Heart left ventricle (tissue), 16 donors: ENCODE measurements at regions not wholly inside any gene's neighbourhood (a gene's known extent, or its start where the extent isn't known, plus 50 kb on each side); places are given as distances from the start of the nearest gene placed in this dataset.

Experiments
- ATAC-seq, 4 donors: fragments of 200-7000 bp; cut with Tn5 transposase; one replicate each; pipeline ENCODE4 v1.9.1; 2020 to 2022; ENCODE audit warnings: moderate library complexity in 4 of 4, mild to moderate bottlenecking in 3 of 4, moderate number of reproducible peaks in 1 of 4
- DNase-seq, 5 donors: peaks; one replicate each; pipeline ENCODE4 v3.0.0-alpha.2; 2020
- H3K27ac ChIP-seq, 12 donors: fragments of 200-600 bp; sonication (generic) in 4 of 12; one replicate each; pipeline versions ENCODE4 v1.5.0 to v1.8.0; 2016 to 2022; ENCODE audit warnings: mild to moderate bottlenecking in 2 of 12
- H3K27me3 ChIP-seq, 9 donors: fragments of 200-600 bp; sonication (generic) in 2 of 9; one replicate each; pipeline versions ENCODE4 v1.5.1 to v1.8.0; 2016 to 2022; ENCODE audit warnings: mild to moderate bottlenecking in 3 of 9
- H3K36me3 ChIP-seq, 9 donors: fragments of 200-600 bp; sonication (generic) in 2 of 9; one replicate each; pipeline versions ENCODE4 v1.5.0 to v1.8.0; 2018 to 2022; ENCODE audit warnings: mild to moderate bottlenecking in 2 of 9
- H3K4me1 ChIP-seq, 12 donors: fragments of 200-600 bp; sonication (generic) in 4 of 12; one replicate each; pipeline versions ENCODE4 v1.5.0 to v1.8.0; 2016 to 2022; ENCODE audit warnings: mild to moderate bottlenecking in 3 of 12
- H3K4me3 ChIP-seq, 12 donors: fragments of 200-600 bp; sonication (generic) in 4 of 12; one replicate each; pipeline versions ENCODE4 v1.5.0 to v1.8.0; 2017 to 2022; ENCODE audit warnings: mild to moderate bottlenecking in 9 of 12, moderate library complexity in 4 of 12
- H3K9me3 ChIP-seq, 12 donors: fragments of 200-600 bp; sonication (generic) in 4 of 12; one replicate each; pipeline versions ENCODE4 v1.5.0 to v1.8.0; 2016 to 2022; ENCODE audit warnings: mild to moderate bottlenecking in 1 of 12
- POLR2A ChIP-seq, 2 donors: fragments of 450-650 bp; IDR thresholded peaks; one replicate each; pipeline ENCODE4 v1.6.1; 2017; ENCODE audit warnings: antibody characterized with exemption in 2 of 2, mild to moderate bottlenecking in 2 of 2, moderate library complexity in 2 of 2
- WGBS, 4 donors: extraction: QIAGEN DNeasy Blood & Tissue Kit in 2 of 4; methylation state at CpG; one replicate each; pipeline versions ENCODE4 v1.1.5 to v1.1.7; 2013 to 2018; 5-methylcytosine and 5-hydroxymethylcytosine counted together
- intact Hi-C, 10 donors: fragments of 100-400 bp; cut with DNase I; formaldehyde crosslinking; loops; one replicate each; pipeline versions ENCODE4 v1.11.1 to v1.14.2; 2022
- TF ChIP-seq, protein P1 (sequence below), 12 donors: fragments of 200-600 bp; sonication (generic) in 4 of 12; IDR thresholded peaks; one replicate each; pipeline versions ENCODE4 v1.5.0 to v1.8.0; 2018 to 2022; ENCODE audit warnings: antibody characterized with exemption in 12 of 12, mild to moderate bottlenecking in 5 of 12
- donor health status: ischemic (EF 13 %, LVEDD 7.1; RV severe dilation, severe dysfunction).
- donor health status: healthy with polysubstance abuse.
- donor health status: DM: no; HTN: yes; CAD: no.
- donor health status: DM: no; HTN: no; CAD: no.
- donor health status: ischemic (EF 25% LVEDD 6.9; RV normal size, moderate dysfunction).
- donor health status: ischemic (EF 25% LVEDD 5.7; RV mildly dilated, moderate dysfunction).
- donor health status: healthy.
- donor health status: DM: yes; HTN: yes; CAD: no.
- donor health status: ischemic (EF 35%, LVEDD 5.7; RV mildly dilated, moderate dysfunction).
- donor health status: nonischemic (EF 11% LVEDD 7.7; RV severe dilation, severe dysfunction).
- donor health status: DM: yes; HTN: yes; CAD: no.
- donor health status: PGD.
- donor health status: ischemic (EF 29% LVEDD 5.4; RV normal size, mild dysfunction).
- donor health status: nonischemic (EF 23%, LVEDD 6.1; RV moderate dilation, normal function).

GRCh38 chr14:29075761-29076160 lies 309.2 kb downstream of the FOXG1 start:
- Histone ChIP-seq H3K4me3 (no peak overlapping the region), H3K36me3 (no peaks in the 10 kb centered on the region), H3K27me3 (no peaks in the 10 kb centered on the region), H3K27ac (no peak overlapping the region), H3K9me3 (peaks cover 0 to 8% (median 0%) of the 10 kb centered on the region in 12 donors), H3K4me1 (no peaks in the 10 kb centered on the region)
- intact Hi-C loops = no loop called here
- TF ChIP-seq POLR2A (IDR thresholded peaks at IDR 0.05) = no peak
- TF ChIP-seq, protein P1, sequence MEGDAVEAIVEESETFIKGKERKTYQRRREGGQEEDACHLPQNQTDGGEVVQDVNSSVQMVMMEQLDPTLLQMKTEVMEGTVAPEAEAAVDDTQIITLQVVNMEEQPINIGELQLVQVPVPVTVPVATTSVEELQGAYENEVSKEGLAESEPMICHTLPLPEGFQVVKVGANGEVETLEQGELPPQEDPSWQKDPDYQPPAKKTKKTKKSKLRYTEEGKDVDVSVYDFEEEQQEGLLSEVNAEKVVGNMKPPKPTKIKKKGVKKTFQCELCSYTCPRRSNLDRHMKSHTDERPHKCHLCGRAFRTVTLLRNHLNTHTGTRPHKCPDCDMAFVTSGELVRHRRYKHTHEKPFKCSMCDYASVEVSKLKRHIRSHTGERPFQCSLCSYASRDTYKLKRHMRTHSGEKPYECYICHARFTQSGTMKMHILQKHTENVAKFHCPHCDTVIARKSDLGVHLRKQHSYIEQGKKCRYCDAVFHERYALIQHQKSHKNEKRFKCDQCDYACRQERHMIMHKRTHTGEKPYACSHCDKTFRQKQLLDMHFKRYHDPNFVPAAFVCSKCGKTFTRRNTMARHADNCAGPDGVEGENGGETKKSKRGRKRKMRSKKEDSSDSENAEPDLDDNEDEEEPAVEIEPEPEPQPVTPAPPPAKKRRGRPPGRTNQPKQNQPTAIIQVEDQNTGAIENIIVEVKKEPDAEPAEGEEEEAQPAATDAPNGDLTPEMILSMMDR (IDR thresholded peaks at IDR 0.05) = no peak
- ATAC-seq = no peak
- DNase-seq = no peak

DNA sequence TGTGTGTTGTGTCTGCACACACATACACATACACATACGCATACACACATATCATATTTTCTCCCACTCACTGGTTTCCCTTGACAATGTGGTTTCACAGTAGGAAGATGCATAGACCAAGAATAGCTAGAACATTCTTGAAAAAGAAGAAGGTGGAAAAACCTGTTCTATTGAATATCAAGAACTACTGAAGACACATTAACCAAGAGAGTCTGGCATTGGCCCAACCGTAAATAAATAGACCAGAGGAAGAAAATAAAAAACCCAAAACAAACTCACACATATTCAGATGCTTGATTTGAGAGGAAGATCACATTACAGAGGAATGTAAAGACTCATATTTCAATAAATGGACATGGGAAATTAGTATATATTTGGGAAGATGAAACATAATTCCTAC lies 311.3 kb downstream of the FOXG1 start:
- Histone ChIP-seq H3K9me3 (peaks cover 0 to 6% (median 0%) of the 10 kb centered on the region in 12 donors), H3K4me1 (no peaks in the 10 kb centered on the region), H3K27ac (no peak overlapping the region), H3K4me3 (no peak overlapping the region), H3K36me3 (no peaks in the 10 kb centered on the region), H3K27me3 (no peaks in the 10 kb centered on the region)
- no peak for ATAC-seq
- intact Hi-C loops = no loop called here
- WGBS, 4 donors = 85 to 90% (median 88%) methylated on average over 2 of the region's 2 CpGs
- TF ChIP-seq, protein P1 (IDR thresholded peaks at IDR 0.05) = no peak
- TF ChIP-seq POLR2A (IDR thresholded peaks at IDR 0.05) = no peak
- no peak for DNase-seq

DNA sequence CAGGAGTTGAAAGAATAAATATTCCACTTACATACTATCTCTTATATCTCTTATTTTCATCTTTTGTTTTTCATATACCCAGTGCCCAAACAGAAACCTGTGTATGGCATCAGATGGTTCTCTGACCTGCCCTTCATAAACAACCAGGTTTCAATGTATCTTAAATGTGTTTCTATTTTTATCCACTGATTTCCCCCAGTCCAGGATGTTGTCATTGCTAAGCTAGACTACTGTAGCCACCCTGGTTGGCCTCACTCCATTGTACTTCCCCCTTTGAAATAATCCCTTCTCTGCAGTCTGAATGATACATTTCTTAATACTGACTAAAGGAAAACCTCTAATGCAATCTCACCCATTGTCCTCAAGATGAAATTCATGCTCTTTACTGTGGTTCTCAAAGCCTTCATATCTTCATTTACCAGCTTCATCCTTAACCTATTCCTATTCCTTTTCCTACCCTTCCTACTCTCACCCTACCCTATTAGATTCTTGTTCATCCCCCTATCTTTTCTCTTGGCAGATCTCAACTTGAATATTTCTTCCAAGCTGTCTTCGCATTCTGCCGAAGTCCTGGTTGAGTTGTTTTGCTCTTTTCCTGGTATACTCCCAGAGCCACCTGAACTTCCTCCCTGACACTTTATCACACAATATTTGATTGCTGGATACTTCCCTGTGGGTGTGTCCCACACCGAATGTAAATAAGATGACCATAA lies 312.4 kb downstream of the FOXG1 start:
- 80 to 88% (median 85%) methylated on average over 3 of the region's 3 CpGs for WGBS, 4 donors
- Histone ChIP-seq H3K4me3 (no peak overlapping the region), H3K27me3 (no peaks in the 10 kb centered on the region), H3K36me3 (no peaks in the 10 kb centered on the region), H3K9me3 (no peaks in the 10 kb centered on the region), H3K27ac (no peak overlapping the region), H3K4me1 (no peaks in the 10 kb centered on the region)
- DNase-seq (no peak), ATAC-seq (no peak)
- TF ChIP-seq POLR2A (IDR thresholded peaks at IDR 0.05) = no peak
- TF ChIP-seq, protein P1 (IDR thresholded peaks at IDR 0.05) = no peak
- intact Hi-C loops = no loop called here

DNA sequence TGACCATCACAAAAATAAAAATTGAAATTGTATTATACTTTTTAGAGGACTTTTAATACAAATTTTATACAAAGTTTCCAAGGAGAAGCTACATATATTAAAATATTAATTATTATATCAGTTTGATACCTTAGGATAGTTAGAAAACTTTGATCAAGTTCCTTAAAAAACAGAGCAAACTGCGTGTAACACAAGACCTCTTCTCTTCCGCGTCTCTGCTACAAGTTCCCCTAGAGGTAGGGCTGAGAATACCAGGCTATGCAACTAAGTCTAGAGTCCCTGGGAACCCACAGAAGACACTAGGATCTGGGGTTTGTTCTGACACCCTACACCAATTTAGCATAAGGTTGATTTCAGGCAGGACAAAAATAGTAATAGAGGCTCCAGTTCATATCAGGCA lies 319.0 kb downstream of the FOXG1 start:
- TF ChIP-seq, protein P1 (IDR thresholded peaks at IDR 0.05) = no peak
- no peak for TF ChIP-seq POLR2A (IDR thresholded peaks at IDR 0.05)
- Histone ChIP-seq H3K4me3 (no peak overlapping the region), H3K9me3 (peaks cover 0 to 9% (median 0%) of the 10 kb centered on the region in 12 donors), H3K36me3 (no peaks in the 10 kb centered on the region), H3K27ac (no peak overlapping the region), H3K4me1 (no peaks in the 10 kb centered on the region), H3K27me3 (no peaks in the 10 kb centered on the region)
- DNase-seq = no peak
- intact Hi-C loops = no loop called here
- no peak for ATAC-seq
- WGBS, 4 donors = 16 to 26% (median 21%) methylated on average over 3 of the region's 3 CpGs
